Stimulated activated CD8-positive, alpha-beta memory T cell treated with anti-CD3 and anti-CD28 coated beads, Interleukin-7, amount 100 ng/mL, for 24 hours (primary cell): ENCODE measurements at regions not wholly inside any gene's neighbourhood (a gene's known extent, or its start where the extent isn't known, plus 50 kb on each side); places are given as distances from the start of the nearest gene placed in this dataset.

Experiments used
- DNase-seq: peaks from one replicate; pipeline ENCODE4 v3.0.0-alpha.2; 2020; ENCODE audit warnings: low read depth

DNA sequence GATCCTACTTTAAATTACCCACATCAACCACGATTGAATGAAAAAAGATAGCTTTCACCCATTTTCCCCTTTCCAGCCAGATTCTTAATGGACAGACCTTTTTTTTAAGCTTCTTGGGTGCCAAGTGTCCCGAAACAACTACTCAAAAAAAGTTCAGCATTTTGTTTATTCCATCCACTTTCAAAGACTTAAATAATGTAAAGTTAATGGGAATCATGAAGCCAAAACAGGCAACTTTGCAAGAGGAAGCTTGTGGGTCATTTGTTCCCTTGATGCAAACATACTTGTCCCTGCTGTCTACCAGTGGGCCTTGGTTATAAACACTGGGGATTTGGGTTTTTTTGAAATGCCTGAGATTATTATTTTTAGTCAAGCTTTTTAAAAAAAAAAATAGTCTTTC, 414.0 kb upstream of the PSMD7 start:
- no peak for DNase-seq

DNA sequence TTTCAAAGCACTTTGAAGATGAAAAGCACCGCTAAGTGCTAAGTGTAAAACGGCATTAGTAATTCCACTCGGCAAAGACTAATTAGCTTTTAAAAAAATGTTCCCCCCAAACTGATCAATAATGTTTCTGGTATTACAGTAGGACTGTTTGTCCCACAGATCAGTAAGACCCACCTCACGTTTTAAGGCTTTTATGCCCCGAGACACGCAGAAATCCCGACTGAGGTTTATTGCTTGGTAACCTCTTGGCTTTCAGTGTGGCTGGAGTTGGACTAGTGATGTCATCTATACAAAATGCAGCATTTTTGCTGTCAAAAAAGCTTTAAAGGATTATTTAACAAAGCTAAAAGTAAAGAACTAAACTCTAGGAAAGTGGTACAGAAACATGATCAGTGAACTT, 414.6 kb upstream of the PSMD7 start:
- DNase-seq = no peak

DNA sequence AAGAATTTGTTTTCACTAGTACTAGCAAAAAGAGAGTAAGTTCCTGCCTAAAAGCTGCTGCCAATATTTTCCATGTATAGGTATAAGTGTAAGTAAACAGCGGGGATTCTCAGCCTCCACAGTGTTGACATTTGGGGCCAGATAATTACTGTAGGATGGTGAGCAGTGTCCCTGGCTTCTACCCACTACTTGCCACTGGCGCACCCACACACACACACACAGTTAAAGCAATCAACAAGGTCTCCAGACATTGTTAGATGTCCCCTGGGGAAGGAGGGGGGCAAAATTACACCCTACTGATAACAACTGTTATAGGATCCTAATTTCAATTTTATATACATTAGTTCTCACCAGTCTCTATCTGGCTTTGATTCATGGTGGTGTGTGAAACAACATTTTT, 417.0 kb upstream of the PSMD7 start:
- DNase-seq = no peak

DNA sequence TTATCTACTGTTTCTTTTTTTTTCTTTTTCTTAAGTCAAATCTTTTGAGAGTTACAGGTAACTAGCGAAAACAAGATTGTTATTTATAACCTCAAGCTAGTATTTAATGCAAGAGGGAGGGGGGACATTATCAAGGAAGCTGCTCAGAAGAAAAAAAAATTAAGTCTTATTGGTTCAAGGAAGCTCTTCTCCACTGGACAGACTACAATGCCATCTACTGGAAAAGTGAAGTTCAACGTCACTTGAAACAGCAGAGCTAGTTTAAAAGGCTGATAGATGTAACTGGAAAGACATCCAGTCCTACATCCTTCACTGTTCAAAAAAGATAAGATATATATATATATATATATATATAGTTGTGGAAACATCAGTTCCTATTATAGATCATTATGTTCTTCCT, 418.0 kb upstream of the PSMD7 start:
- no peak for DNase-seq

DNA sequence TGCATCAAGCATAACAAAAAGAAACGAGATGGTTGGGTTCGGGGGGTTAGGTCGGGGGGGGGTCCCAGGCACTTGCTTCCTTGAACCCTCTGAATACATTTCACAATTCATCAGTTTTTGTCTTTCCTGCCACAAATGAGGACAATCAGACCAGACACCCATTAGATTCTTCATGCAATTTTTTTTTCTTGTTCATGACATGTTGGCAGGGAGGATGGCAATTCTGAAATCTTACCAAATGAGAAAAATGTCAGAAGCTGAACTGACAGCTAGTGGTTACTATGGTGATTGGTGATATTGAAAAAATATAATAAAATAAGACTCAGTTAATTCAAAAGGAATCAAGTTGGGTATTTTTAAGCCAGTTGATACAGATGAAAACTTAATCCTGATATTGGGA, 419.5 kb upstream of the PSMD7 start:
- no peak for DNase-seq

DNA sequence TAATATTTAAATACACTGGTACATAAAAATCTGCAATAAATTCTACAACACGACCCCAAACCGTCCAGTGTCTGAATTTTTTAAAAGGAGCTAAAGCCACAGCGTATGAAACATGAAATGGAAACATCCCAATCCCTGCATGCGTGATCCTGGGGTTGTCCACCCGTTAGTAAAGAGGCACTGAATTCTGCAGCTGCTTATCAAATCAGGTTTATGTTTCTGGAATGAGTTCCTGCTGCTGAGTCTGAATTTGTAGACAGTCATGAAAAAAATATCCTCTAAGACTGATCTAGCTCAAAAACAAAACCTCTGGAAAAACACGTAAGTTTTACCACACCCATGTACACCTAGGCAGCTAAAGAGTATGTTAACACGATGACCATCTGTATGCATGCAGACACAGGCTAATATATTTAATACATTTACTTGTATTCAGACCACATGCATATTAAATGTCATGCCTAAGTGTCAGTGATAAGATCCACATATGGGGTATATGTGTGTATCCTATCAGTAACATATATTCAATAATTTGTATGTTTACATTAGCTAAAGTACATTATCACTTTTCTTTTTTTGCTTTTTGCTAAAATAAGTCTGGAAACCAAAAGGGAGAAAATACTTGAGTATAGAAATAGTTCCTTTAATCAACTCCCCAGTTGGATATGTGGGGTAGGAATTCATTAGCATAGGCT, 420.5 kb upstream of the PSMD7 start:
- no peak for DNase-seq

DNA sequence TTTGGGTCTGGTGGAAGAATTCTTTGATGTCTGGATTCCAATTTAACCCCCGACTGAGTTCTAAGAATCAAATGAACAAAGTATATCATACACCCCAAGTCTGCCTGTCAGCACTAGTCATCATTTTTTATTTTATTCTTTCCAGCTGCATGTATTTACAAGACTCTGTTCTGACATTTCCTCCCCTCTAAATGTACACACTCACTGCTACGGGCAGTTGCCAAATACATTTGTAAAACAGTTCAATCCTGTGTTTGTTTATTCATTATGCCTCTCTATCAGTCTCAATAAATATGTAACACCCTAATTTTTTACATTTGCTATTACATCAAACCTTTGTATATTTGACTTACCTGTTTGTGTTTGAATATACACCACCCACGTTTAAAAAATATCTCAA, 422.3 kb upstream of the PSMD7 start:
- no peak for DNase-seq

DNA sequence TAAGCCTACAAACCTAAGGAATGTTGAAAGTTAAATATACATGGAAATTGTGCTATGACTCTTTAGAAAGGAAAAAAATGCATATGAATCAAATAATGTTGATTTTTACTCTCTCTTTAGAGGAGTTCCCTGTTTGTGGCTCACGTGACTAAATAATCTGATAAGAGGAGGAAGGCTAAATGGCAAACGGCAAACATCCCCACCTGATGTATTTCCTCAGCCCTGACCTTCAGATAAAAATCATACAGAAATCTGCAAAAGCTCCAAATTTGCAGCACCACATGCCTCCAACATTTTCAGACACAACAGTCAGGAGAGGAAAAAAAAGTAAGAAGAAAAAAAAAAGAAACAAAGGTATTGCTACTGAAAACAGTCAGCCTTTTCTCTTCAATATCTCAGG, 423.0 kb upstream of the PSMD7 start:
- no peak for DNase-seq

DNA sequence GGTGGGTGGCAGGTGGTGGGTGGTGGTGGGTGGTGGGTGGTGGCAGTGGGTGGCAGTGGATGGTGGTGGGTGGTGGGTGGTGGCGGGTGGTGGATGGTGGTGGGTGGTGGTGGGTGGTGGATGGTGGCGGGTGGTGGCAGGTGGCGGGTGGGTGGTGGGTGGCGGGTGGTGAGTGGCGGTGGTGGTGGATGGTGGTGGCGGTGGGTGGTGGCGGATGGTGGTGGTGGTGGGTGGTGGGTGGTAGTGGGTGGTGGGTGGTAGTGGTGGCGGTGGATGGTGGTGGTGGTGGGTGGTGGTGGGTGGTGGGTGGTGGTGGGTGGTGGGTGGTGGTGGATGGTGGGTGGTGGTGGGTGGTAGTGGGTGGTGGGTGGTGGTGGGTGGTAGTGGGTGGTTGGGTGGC, 423.8 kb upstream of the PSMD7 start:
- DNase-seq = no peak

DNA sequence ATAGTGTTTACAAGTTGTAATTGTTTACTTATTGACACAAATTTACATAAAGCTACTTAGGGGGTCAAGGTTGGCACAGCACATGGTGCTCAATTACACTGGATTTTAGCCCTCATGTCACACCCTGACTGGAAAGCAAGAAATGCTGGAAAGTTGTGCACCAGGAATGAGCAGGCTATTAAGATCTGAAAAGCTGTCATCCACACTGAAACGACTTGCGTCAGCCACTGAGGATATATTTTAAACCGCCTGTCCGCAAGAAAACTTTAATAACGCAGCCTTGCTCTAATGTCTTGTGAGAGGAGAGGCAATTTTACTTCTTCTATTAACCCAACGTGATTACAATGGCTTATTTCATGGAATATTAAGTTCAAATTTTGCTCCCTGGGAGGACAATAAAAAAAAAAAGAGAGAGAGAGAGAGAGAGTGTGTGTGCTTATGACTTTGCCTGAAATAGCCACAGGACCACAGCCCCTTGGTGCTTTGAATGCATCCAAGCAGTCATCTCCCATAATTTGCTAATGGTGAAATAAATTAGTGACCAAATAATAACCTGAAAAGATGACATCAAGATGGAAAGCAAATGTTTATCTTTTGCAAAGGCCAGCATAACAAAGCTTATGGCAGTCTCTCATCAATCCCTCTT, 425.4 kb upstream of the PSMD7 start:
- no peak for DNase-seq

DNA sequence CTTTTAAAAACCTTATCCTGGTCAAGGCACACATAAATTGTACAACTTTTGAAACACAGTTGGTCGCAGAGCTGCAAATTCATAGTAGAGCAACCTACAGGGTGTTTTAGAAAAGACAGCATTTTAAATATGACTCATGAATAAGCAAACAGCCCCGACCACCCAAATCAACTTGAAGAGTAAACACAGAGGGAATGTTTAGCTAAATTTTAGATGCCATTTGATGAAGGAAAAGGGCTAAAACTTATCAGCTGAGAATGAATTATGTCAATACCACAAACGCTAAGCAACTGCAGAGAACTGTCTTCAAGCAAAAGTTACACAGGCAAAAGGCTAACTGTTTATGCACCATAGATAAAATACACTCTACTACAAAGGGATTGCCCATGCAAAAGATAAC, 427.5 kb upstream of the PSMD7 start:
- DNase-seq = no peak

DNA sequence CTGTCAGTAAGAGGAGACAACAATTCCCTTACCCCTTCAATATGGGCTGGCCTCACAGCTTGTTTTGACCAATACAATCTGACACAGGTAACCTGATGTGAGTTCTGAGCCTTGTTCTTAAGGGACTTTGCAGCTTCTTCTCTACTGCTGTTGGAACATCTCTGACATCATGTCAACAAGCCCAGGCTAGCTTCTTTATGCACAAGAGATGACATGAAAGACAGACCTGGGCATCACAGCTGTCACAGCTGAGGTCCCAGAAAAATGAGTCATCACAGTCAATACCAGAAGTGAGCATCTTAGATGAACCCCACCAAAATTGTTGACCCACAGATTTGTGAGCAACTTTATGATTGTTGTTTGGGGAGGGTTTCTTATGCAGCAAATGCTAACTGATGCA, 431.7 kb upstream of the PSMD7 start:
- DNase-seq = no peak

DNA sequence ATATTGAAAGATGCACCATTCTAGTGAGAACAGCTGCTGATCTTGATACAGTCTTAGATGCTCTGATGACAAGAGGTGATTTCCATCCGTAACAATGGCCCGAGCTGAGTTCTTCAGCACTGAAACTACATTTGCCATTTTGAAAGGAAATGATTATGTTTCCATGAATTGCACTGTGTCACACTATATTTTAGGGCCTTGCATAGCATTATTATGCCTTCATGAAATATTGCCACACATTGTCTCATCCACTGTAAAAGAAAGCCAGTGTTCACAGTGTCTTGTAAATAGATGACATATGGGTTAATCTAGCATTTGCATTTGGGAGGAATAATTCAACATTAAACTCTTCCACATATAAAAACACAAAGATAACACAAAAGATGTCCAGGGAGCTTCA, 438.3 kb upstream of the PSMD7 start:
- no peak for DNase-seq

DNA sequence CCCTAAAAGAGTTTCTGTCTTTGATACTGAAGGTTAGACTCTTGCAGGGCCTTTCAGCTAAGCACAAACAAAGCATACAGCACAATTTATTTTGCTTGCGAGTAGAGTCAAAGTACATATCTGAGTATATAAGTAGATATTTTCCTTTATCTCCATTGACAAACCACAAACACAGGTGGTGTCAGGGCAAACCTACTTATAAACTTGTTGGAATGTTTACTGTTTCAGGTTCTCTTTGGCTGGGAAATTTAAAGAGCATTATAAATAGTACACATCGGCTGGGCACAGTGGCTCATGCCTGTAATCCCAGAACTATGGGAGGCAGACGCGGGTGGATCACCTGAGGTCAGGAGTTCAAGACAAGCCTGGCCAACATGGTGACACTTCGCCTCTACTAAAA, 442.6 kb upstream of the PSMD7 start:
- DNase-seq = no peak

DNA sequence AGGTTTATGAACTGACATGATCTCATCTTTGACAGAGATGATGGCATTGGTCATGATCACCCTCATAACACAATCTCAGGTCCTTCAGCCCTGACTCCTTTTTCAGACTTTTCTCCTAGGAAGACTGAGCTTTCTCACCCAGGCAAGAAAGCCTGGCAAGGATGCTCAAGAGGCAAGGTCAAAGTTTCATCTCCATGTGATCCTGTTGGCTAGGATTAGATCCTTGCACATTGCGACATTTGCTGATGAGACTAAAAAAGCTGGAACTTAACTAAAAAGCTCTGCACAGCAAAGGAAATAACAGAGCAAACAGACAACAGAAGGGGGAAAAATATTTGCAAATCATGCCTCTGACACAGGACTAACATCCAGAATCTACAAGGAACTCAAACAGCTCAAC, 444.1 kb upstream of the PSMD7 start:
- no peak for DNase-seq

DNA sequence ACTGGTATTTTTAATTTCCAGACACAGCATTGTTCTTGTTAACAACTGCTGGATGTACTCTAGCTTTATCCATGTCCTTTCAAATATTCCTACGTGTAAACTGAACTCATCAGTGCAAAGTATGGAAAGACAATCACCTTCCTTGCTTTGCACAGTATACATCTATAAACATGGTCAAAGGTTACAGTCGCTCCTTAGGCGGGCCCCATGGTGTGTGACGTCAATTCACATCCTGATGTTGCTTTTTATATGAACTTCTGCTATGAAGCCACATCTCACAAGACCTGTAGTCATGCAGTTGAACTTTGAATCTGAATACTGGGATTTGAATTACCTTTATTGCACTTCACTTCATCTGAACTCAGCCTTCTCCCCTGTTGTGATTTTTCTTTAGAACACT, 447.6 kb upstream of the PSMD7 start:
- no peak for DNase-seq

DNA sequence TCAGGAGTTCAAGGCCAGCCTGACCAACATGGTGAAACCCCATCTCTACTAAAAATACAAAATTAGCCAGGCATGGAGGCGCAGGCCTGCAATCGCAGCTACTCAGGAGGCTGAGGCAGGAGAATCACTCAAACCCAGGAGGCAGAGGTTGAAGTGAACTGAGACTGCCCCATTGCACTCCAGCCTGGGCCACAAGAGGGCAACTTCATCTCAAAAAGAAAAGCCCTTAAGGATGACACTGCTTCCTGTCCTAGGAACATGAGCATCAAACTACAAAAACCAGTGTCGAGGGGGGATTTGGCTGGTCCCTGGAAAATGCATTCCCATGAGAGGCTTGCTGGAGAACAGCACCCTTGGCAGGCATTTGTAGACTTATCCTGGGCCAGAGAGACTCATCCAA, 449.5 kb upstream of the PSMD7 start:
- DNase-seq = no peak

DNA sequence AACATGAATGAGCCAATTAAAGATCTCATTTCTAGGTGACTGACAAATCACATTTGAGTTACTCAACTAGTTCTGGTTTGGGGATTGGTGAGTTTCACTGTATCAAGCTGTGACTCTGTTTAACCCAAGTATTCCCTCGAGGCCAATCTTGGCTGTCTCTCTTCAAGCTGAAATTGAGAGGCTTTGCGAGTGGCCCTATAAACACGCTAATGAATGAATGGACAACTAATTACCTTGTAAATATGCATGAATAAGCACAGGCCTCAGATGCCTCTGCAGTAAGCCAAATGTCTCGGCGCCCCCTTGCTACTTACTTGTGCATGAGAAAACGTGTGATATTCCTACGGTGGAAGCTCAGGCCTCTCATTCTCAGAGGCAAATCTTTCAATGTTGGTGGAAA, 450.3 kb upstream of the PSMD7 start:
- no peak for DNase-seq

DNA sequence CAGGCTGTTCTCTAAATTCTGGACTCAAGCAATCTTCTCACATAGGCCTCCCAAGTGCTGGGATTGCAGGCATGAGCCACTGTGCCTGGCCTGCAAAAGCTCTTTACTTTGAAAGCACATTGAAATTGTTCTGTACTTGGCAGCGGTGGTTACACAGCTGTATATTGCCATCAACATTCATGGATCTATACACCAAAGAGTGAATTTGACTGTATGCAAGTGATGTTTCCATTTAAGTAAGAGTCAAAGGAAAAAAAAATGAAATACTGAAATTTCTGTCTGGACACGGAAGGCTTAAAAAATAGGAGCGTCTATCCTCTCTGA, 450.6 kb upstream of the PSMD7 start:
- DNase-seq = no peak

DNA sequence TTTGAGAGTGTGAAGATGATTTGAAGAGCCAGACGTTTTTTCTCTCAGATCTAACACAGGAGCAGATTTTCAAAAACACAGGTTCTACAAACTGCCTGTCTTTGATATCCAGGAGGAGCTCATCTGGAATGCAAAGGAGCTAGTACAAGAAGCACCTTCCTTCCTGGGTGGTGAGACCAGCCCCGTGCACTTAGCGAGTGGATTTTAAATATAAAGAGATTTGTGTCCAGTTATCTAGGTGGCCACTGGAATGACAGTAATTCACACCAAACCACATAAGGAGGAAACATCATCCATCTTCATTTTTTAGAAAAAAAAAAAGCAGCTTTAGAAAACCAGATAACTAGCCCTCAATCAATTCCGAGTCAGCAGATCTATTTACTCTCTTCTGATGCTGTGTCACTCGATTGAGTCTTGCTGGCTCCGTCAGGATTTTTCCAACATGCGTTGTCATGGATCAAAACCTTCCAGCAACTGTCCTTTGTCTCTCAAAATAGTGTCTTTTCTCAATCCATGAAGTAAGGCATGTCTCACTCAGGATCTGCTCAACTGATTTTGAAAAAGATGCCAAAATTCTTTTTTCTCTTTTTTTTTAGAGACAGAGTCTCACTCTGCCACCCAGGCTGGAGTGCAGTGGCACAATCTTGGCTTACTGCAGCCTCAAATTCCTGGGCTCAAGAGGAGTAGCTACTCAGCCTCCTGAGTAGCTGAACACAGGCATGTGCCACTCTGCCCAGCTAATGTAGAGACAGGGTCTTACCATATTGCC, 451.2 kb upstream of the PSMD7 start:
- no peak for DNase-seq

DNA sequence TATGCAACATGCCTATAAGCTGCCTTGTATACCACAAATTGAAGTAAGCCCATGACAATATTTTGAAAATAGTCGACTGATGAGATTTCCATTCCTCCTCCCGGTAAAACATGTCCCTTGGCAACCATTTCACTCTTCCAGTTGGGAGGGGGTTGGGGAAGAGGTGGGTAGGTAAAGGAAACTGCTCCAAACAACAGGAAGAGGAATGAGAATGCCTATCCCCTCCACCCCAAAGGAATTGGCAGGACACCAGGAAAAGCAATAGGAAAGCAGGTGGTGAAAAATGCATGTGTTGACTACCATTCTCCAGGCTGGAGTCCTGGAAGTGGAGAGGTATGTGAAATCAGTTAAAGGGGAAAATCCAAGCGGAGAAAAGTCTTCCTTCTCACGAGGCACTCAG, 455.9 kb upstream of the PSMD7 start:
- no peak for DNase-seq

DNA sequence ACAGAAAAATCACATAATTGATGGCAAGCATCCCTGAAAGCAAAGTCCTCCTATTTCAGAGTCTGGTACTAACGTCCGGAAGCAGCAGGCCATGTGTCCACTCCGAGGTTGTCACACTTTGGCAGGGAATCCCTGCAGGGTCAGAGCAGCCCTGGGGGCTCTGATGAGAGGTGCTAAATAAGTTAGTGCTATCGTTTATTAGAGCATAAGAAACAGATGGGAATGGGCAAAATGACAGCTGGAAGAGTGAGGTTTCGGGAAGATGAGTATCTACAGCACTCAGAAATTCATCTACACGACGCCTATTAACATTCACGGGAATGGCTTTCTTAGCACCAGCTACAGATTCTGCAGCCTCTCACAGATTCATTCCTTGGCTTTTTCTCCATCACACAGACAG, 465.4 kb upstream of the PSMD7 start:
- no peak for DNase-seq

DNA sequence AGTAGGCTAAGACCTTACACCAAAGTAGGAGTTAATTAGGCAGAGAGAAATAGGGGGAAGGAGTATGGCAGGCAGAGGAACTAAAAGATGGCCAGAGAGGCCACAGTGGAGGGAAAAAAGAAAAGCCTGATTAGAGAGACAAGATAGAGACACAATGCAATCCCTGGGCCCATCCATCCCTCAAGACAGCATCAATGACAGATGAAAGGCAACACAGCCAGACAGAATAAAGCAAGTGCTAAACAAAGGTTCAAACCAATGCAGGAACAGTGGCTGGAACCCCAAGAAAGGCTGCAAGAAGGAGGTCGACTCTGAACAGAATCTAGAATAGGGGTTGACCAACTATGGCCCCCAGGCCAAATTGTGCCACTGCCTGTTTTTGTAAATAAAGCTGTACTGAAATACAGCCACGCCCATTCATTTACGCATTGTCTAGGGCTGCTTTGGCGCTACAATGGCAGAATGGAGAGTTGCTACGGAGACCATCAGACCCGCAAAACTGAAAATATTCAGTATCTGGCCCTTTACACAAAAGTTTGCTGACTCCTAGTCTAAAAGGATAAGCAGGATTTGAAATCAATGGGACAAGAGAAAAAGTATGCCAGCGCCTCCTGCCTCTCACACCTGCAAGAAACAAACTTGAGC, 473.3 kb upstream of the PSMD7 start:
- DNase-seq = no peak
